GM12892 (cell line): ENCODE measurements at regions not wholly inside any gene's neighbourhood (a gene's known extent, or its start where the extent isn't known, plus 50 kb on each side); places are given as distances from the start of the nearest gene placed in this dataset.

ENCODE experiments used
- POLR2A ChIP-seq: IDR thresholded peaks from 2 replicates; pipeline ENCODE4 v1.6.1; 2011; ENCODE audit warnings: low read depth, low read length, control low read depth
- POLR2AphosphoS5 ChIP-seq: IDR thresholded peaks from 2 replicates; pipeline ENCODE4 v1.6.1; 2011; ENCODE audit warnings: low read depth, low read length, control low read depth
- TAF1 ChIP-seq: IDR thresholded peaks from 2 replicates; pipeline ENCODE4 v1.6.1; 2011; ENCODE audit warnings: low read depth, mild to moderate bottlenecking, control low read depth, low read length, borderline replicate concordance

GRCh38 chr12:65689508-65689907 lies 134.8 kb upstream of the HMGA2 start:
- TF ChIP-seq POLR2A: no peak
- no peak for TF ChIP-seq POLR2AphosphoS5
- no peak for TF ChIP-seq TAF1
